Brain microvascular endothelial cell (primary cell): ENCODE measurements at regions not wholly inside any gene's neighbourhood (a gene's known extent, or its start where the extent isn't known, plus 50 kb on each side); places are given as distances from the start of the nearest gene placed in this dataset.

ENCODE experiments used
- DNase-seq: peaks from one replicate; pipeline ENCODE4 v3.0.0-alpha.2; 2020
- H3K27ac ChIP-seq: fragments of 250-450 bp; sonication (Bioruptor Pico); 2 replicates; pipeline ENCODE4 v1.5.1; 2020; ENCODE audit warnings: mild to moderate bottlenecking, moderate library complexity
- H3K27me3 ChIP-seq: fragments of 250-450 bp; sonication (Bioruptor Pico); replicated peaks from 2 replicates; pipeline ENCODE4 v1.5.1; 2020; ENCODE audit warnings: mild to moderate bottlenecking
- H3K36me3 ChIP-seq: fragments of 250-450 bp; sonication (Bioruptor Pico); replicated peaks from 2 replicates; pipeline ENCODE4 v1.5.1; 2020; ENCODE audit warnings: mild to moderate bottlenecking
- H3K4me3 ChIP-seq: 2 replicates; pipeline ENCODE4 v1.5.1; 2011; ENCODE audit warnings: low read depth, mild to moderate bottlenecking, control low read depth, low read length, moderate library complexity
- CTCF ChIP-seq: IDR thresholded peaks from 2 replicates; pipeline ENCODE4 v1.5.1; 2011; ENCODE audit warnings: low read depth, mild to moderate bottlenecking, moderate library complexity, low read length, control low read depth, inconsistent platforms; ENCODE audit errors: missing control alignments
- in situ Hi-C: cut with HindIII; loops from 2 replicates; pipeline ENCODE4 v1.10.0; 2017; ENCODE audit warnings: low sequenced_read_pairs, low pct_ligation_motif_present

DNA sequence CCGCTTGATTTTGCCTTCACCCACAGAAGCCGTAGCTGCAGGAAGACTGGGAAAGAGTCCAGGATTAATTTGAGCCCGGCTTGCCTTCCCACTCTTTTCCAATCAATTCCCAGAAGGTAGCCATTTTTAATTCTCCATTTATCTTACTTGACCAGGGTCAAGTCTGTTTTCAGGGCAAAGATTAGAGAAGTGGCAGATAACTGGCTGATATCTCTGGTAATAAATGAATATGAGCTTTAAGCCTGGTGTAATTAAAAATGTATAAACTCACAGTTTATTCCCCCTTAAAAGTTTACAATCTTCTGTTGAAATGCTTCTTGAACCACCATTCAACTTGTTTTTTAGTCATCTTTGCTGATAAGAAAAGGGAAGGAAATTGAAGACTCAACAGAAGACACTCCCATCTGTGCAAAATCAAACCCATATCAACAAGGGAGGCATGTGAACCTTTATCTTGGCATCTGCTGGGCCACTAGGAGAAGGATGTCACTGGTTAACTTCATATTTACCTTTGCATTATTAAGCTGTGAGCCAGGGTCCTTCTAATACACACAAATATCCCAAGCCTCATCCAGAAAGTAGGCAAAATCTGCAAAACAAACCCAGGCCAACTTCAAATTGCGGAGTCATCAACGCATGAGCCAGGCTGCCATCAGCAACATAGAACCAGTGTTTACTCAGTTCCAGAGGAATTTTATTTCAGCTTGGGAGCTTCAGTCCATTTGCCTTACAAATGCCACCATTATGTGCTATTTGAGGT is 314.6 kb upstream of the MAF start:
- no peaks in the 10 kb centered on the region for H3K36me3 ChIP-seq
- H3K4me3 ChIP-seq = no peak overlapping the region
- peak; percentile 31 for DNase-seq
- H3K27me3 ChIP-seq = no peaks in the 10 kb centered on the region
- no peak overlapping the region for H3K27ac ChIP-seq
- in situ Hi-C loops = no loop called here
- TF ChIP-seq CTCF = no peak

- Histone ChIP-seq H3K36me3 (no peaks in the 10 kb centered on the region), H3K4me3 (no peak overlapping the region), H3K27ac (no peak overlapping the region), H3K27me3 (no peaks in the 10 kb centered on the region)
- TF ChIP-seq CTCF = no peak
- in situ Hi-C loops = no loop called here
- DNase-seq = peak; percentile 73
Measured at GRCh38 chr16:79912592-79913310, 312.2 kb upstream of the MAF start.

DNA sequence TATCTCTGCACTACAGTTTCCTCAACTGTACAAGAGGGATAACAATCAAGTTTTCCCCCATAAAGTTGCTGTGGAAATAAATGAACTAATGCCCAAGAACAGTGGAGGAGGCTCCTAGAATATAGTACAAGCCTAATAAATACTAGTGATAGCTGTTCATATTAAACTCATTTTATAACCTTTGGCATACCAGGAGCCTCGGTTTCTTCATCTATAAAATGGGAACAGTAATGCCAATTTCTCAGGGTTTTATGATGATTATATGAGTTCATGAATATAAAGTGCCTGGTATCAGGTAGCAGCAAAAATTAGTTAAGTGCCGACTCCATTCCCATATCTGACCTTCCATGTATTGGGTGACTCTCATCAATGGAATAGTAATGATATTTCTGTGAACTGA is 311.1 kb upstream of the MAF start:
- TF ChIP-seq CTCF = no peak
- H3K36me3 ChIP-seq = no peaks in the 10 kb centered on the region
- in situ Hi-C loops = no loop called here
- no peak for DNase-seq
- no peak overlapping the region for H3K27ac ChIP-seq
- H3K27me3 ChIP-seq = no peaks in the 10 kb centered on the region
- no peak overlapping the region for H3K4me3 ChIP-seq

- DNase-seq = no peak
- in situ Hi-C loops = no loop called here
Measured at GRCh38 chr16:79909571-79909970, 309.0 kb upstream of the MAF start.

GRCh38 chr16:79903471-79903870 is 302.9 kb upstream of the MAF start:
- TF ChIP-seq CTCF = no peak
- Histone ChIP-seq H3K27me3 (no peaks in the 10 kb centered on the region), H3K4me3 (no peak overlapping the region), H3K36me3 (no peaks in the 10 kb centered on the region), H3K27ac (no peak overlapping the region)
- no peak for DNase-seq
- in situ Hi-C loops = no loop called here

More at GRCh38 chr16:79909571-79909970, 309.0 kb upstream of the MAF start:
- H3K36me3 ChIP-seq = no peaks in the 10 kb centered on the region
- no peak overlapping the region for H3K27ac ChIP-seq
- no peaks in the 10 kb centered on the region for H3K27me3 ChIP-seq
- TF ChIP-seq CTCF = no peak
- H3K4me3 ChIP-seq = no peak overlapping the region

- H3K4me3 ChIP-seq = no peak overlapping the region
- TF ChIP-seq CTCF = no peak
- H3K27me3 ChIP-seq = no peaks in the 10 kb centered on the region
- no peaks in the 10 kb centered on the region for H3K36me3 ChIP-seq
- in situ Hi-C loops = no loop called here
- peak; percentile 84 for DNase-seq
- H3K27ac ChIP-seq = peak overlapping the region; percentile 29
Measured at GRCh38 chr16:79902351-79902750, 301.8 kb upstream of the MAF start.
